SU-DHL-6 (cell line): ENCODE measurements at regions not wholly inside any gene's neighbourhood (a gene's known extent, or its start where the extent isn't known, plus 50 kb on each side); places are given as distances from the start of the nearest gene placed in this dataset.

Source experiments
- H2AFZ ChIP-seq: fragments of 200-600 bp; sonication (generic); 2 replicates; pipeline ENCODE4 v1.6.1; 2014; ENCODE audit warnings: low read depth, mild to moderate bottlenecking, moderate library complexity, mixed read lengths, antibody characterized with exemption, low read length; ENCODE audit not compliant: severe bottlenecking
- H3F3A ChIP-seq: fragments of 200-600 bp; shearing (Covaris generic); 2 replicates; pipeline ENCODE4 v1.6.0; 2016; ENCODE audit warnings: antibody characterized with exemption, mild to moderate bottlenecking; ENCODE audit not compliant: insufficient read depth
- H3K27ac ChIP-seq: fragments of 200-600 bp; sonication (generic); 2 replicates; pipeline ENCODE4 v1.5.1; 2016; ENCODE audit warnings: low read depth, mild to moderate bottlenecking, low read length, moderate library complexity, mixed read lengths
- H3K27me3 ChIP-seq: fragments of 200-600 bp; sonication (generic), shearing (Covaris generic); 2 replicates; pipeline ENCODE4 v1.6.0; 2014; ENCODE audit warnings: mild to moderate bottlenecking, low read length
- H3K36me3 ChIP-seq: fragments of 200-600 bp; sonication (generic); 2 replicates; pipeline ENCODE4 v1.6.1; 2014; ENCODE audit warnings: mild to moderate bottlenecking, low read length, mixed read lengths
- H3K4me2 ChIP-seq: fragments of 300-600, 200-600 bp; shearing (Covaris generic), sonication (generic); 2 replicates; pipeline ENCODE4 v1.6.0; 2014; ENCODE audit warnings: low read length, low read depth, mild to moderate bottlenecking; ENCODE audit not compliant: poor library complexity, severe bottlenecking
- H3K4me3 ChIP-seq: fragments of 200-600 bp; sonication (generic); 2 replicates; pipeline ENCODE4 v1.5.1; 2014; ENCODE audit warnings: antibody characterized with exemption, low read length, mild to moderate bottlenecking, mixed read lengths; ENCODE audit not compliant: insufficient read depth, poor library complexity, severe bottlenecking
- H3K79me2 ChIP-seq: fragments of 200-600 bp; sonication (generic); 2 replicates; pipeline ENCODE4 v1.6.1; 2014; ENCODE audit warnings: mild to moderate bottlenecking, low read length, moderate library complexity; ENCODE audit not compliant: insufficient read depth
- H3K9ac ChIP-seq: fragments of 200-600 bp; sonication (generic); 2 replicates; pipeline ENCODE4 v1.7.0; 2014; ENCODE audit warnings: mild to moderate bottlenecking, low read length
- H3K9me2 ChIP-seq: fragments of 200-600 bp; sonication (generic); replicated peaks from 2 replicates; pipeline ENCODE4 v1.6.1; 2014; ENCODE audit warnings: low read length; ENCODE audit not compliant: insufficient read depth
- H3K9me3 ChIP-seq: fragments of 200-600 bp; sonication (generic); 2 replicates; pipeline ENCODE4 v1.6.1; 2014; ENCODE audit warnings: low read length, mixed read lengths; ENCODE audit not compliant: insufficient read depth
- H4K20me1 ChIP-seq: fragments of 200-600 bp; sonication (generic); 2 replicates; pipeline ENCODE4 v1.6.1; 2014; ENCODE audit warnings: low read depth, mild to moderate bottlenecking, antibody characterized with exemption, low read length, moderate library complexity, mixed read lengths
- CTCF ChIP-seq: fragments of 200-600 bp; sonication (generic); IDR thresholded peaks from one replicate; pipeline ENCODE4 v1.5.1; 2017; ENCODE audit warnings: antibody characterized with exemption, mild to moderate bottlenecking, low read length, moderate library complexity; ENCODE audit not compliant: insufficient read depth, poor library complexity, severe bottlenecking
- EZH2phosphoT487 ChIP-seq: fragments of 200-600 bp; sonication (generic), shearing (Covaris generic); conservative IDR thresholded peaks from 2 replicates; pipeline ENCODE4 v1.6.1; 2018; ENCODE audit warnings: mild to moderate bottlenecking, antibody characterized with exemption, low read length, moderate library complexity, mixed read lengths

- Histone ChIP-seq H4K20me1 (no peaks in the 10 kb centered on the region), H3K4me3 (no peak overlapping the region), H3K27me3 (no peaks in the 10 kb centered on the region), H3K27ac (no peak overlapping the region), H3K9ac (no peak overlapping the region), H3K79me2 (no peaks in the 10 kb centered on the region), H3K36me3 (0 out of 2 replicates have a peak, but pooled peaks cover 4% of the 10 kb centered on the region), H3K9me2 (no peaks in the 10 kb centered on the region), H3K4me2 (no peak overlapping the region), H3K9me3 (peaks cover 4% of the 10 kb centered on the region; the same call in 1 of the 2 replicates), H2AFZ (peak overlapping the region; percentile 61), H3F3A (peaks cover 9% of the 10 kb centered on the region)
- TF ChIP-seq EZH2phosphoT487 = no peak
- TF ChIP-seq CTCF = no peak
Observed at GRCh38 chr5:4720831-4721230, 419.3 kb upstream of the ADAMTS16 start.

- Histone ChIP-seq H3K9me2 (no peaks in the 10 kb centered on the region), H3K27ac (peak overlapping the region; percentile 97), H3K79me2 (no peaks in the 10 kb centered on the region), H3K9me3 (peaks cover 4% of the 10 kb centered on the region; the same call in 1 of the 2 replicates), H3F3A (peaks cover 11% of the 10 kb centered on the region), H3K9ac (no peak overlapping the region), H3K27me3 (no peaks in the 10 kb centered on the region), H3K4me3 (no peak overlapping the region), H2AFZ (peak overlapping the region; percentile 31), H3K36me3 (0 out of 2 replicates have a peak, but pooled peaks cover 9% of the 10 kb centered on the region), H4K20me1 (no peaks in the 10 kb centered on the region), H3K4me2 (no peak overlapping the region)
- no peak for TF ChIP-seq EZH2phosphoT487
- TF ChIP-seq CTCF = no peak
Observed at GRCh38 chr5:4722886-4723285, 417.2 kb upstream of the ADAMTS16 start.

GRCh38 chr5:4725594-4725993, 414.5 kb upstream of the ADAMTS16 start:
- Histone ChIP-seq H2AFZ (no peak overlapping the region), H3K4me2 (peak overlapping the region; percentile 62), H4K20me1 (no peaks in the 10 kb centered on the region), H3K9ac (peak overlapping the region; percentile 47), H3K79me2 (no peaks in the 10 kb centered on the region), H3K9me2 (no peaks in the 10 kb centered on the region), H3K27ac (peak overlapping the region; percentile 97), H3K36me3 (0 out of 2 replicates have a peak, but pooled peaks cover 9% of the 10 kb centered on the region), H3K9me3 (peaks cover 4% of the 10 kb centered on the region; the same call in 1 of the 2 replicates), H3K27me3 (no peaks in the 10 kb centered on the region), H3F3A (peaks cover 11% of the 10 kb centered on the region), H3K4me3 (peak overlapping the region; percentile 25)
- TF ChIP-seq EZH2phosphoT487 = no peak
- no peak for TF ChIP-seq CTCF
